Small intestine (tissue), 7 donors: ENCODE measurements at regions not wholly inside any gene's neighbourhood (a gene's known extent, or its start where the extent isn't known, plus 50 kb on each side); places are given as distances from the start of the nearest gene placed in this dataset.

ENCODE experiments used
- DNase-seq, 2 donors: peaks; one replicate each; pipeline versions ENCODE4 v3.0.0 to v3.0.0-alpha.2; 2013
- FAIRE-seq: peaks from 2 replicates; lab custom pipeline; 2012; peaks lifted over from hg19 to GRCh38; lab: Jason Lieb, UNC
- H3K27ac ChIP-seq, 3 donors: one replicate each; pipeline ENCODE4 v1.5.1; 2013; ENCODE audit warnings: low read length in 2 of 3, mild to moderate bottlenecking in 2 of 3, control low read depth in 1 of 3, inconsistent platforms in 1 of 3, low read depth in 1 of 3, moderate library complexity in 1 of 3
- H3K27me3 ChIP-seq, 3 donors: one replicate each; pipeline ENCODE4 v1.6.1; 2013; ENCODE audit warnings: low read length in 3 of 3, inconsistent platforms in 1 of 3; ENCODE audit not compliant: control insufficient read depth in 3 of 3, insufficient read depth in 3 of 3
- H3K36me3 ChIP-seq, 3 donors: one replicate each; pipeline ENCODE4 v1.6.1; 2013; ENCODE audit warnings: low read length in 3 of 3, inconsistent platforms in 1 of 3, low read depth in 1 of 3, mild to moderate bottlenecking in 1 of 3, moderate library complexity in 1 of 3; ENCODE audit not compliant: control insufficient read depth in 3 of 3, insufficient read depth in 2 of 3
- H3K4me1 ChIP-seq, 3 donors: one replicate each; pipeline ENCODE4 v1.6.1; 2013; ENCODE audit warnings: low read length in 2 of 3, inconsistent platforms in 1 of 3, low read depth in 1 of 3, mild to moderate bottlenecking in 1 of 3, moderate library complexity in 1 of 3; ENCODE audit not compliant: control insufficient read depth in 3 of 3, insufficient read depth in 2 of 3
- H3K4me3 ChIP-seq, 3 donors: one replicate each; pipeline ENCODE4 v1.5.1; 2013; ENCODE audit warnings: low read length in 3 of 3, control low read depth in 1 of 3, inconsistent platforms in 1 of 3, low read depth in 1 of 3, mild to moderate bottlenecking in 1 of 3, moderate library complexity in 1 of 3
- H3K9me3 ChIP-seq, 2 donors: one replicate each; pipeline ENCODE4 v1.6.1; 2013; ENCODE audit warnings: low read depth in 1 of 2, low read length in 1 of 2; ENCODE audit not compliant: control insufficient read depth in 2 of 2, insufficient read depth in 1 of 2
- WGBS, 3 donors: extraction: QIAGEN DNeasy Blood & Tissue Kit; methylation state at CpG; one replicate each; pipeline ENCODE4 v1.1.7; 2013; 5-methylcytosine and 5-hydroxymethylcytosine counted together
- donor health status: healthy with polysubstance abuse.
- donor health status: control.
- donor health status: control.
- donor health status: Bipolar disorder and iron deficiency.
- donor health status: healthy.

DNA sequence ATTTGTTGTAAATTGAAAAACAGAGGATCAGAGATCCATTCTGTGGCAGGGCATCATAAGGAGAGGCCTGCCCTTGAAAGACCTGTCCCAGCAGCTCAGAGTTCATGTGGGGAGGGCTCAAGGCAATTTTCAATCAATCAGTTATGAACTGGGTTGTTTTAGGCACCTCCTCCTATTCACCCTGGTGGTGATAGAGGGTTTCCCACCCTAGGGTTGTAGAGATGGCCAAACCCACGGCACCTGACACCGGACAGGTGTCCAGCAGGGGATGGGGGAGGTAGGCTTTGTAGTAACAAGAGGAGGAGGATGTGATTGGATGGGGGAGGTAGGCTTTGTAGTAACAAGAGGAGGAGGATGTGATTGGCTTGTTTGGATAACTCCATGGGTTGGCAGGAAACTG lies 205.7 kb downstream of the SOCS6 start:
- Histone ChIP-seq H3K27me3 (no peaks in the 10 kb centered on the region), H3K4me1 (peaks cover 0 to 8% (median 0%) of the 10 kb centered on the region in 3 donors), H3K36me3 (no peaks in the 10 kb centered on the region), H3K4me3 (no peak overlapping the region), H3K9me3 (no peaks in the 10 kb centered on the region), H3K27ac (no peak overlapping the region)
- DNase-seq, result no peak
- WGBS, 3 donors, result 90 to 97% (median 93%) methylated on average over 2 of the region's 2 CpGs
- no peak for FAIRE-seq

- no peaks in the 10 kb centered on the region for H3K9me3 ChIP-seq
- peaks cover 0 to 16% (median 0%) of the 10 kb centered on the region in 3 donors for H3K4me1 ChIP-seq
- H3K27me3 ChIP-seq, result no peaks in the 10 kb centered on the region
- FAIRE-seq (no peak), DNase-seq (no peak)
- 82 to 90% (median 89%) methylated on average over 9 of the region's 9 CpGs for whole genome bisulfite sequencing, 3 donors
- no peaks in the 10 kb centered on the region for H3K36me3 ChIP-seq
- H3K4me3 ChIP-seq, result no peak overlapping the region
- no peak overlapping the region for H3K27ac ChIP-seq
These were observed 204.6 kb downstream of the SOCS6 start for GRCh38 chr18:70493461-70493860.

- Histone ChIP-seq H3K36me3 (no peaks in the 10 kb centered on the region), H3K4me1 (peaks cover 0 to 16% (median 0%) of the 10 kb centered on the region in 3 donors), H3K27ac (no peak overlapping the region), H3K9me3 (no peaks in the 10 kb centered on the region), H3K27me3 (no peaks in the 10 kb centered on the region), H3K4me3 (no peak overlapping the region)
- FAIRE-seq, result no peak
- DNase-seq, result peak; percentile 67 to 69
- 34 to 54% (median 38%) methylated on average over 4 of the region's 4 CpGs for WGBS, 3 donors
These were observed 203.0 kb downstream of the SOCS6 start for GRCh38 chr18:70491734-70492348.

DNA sequence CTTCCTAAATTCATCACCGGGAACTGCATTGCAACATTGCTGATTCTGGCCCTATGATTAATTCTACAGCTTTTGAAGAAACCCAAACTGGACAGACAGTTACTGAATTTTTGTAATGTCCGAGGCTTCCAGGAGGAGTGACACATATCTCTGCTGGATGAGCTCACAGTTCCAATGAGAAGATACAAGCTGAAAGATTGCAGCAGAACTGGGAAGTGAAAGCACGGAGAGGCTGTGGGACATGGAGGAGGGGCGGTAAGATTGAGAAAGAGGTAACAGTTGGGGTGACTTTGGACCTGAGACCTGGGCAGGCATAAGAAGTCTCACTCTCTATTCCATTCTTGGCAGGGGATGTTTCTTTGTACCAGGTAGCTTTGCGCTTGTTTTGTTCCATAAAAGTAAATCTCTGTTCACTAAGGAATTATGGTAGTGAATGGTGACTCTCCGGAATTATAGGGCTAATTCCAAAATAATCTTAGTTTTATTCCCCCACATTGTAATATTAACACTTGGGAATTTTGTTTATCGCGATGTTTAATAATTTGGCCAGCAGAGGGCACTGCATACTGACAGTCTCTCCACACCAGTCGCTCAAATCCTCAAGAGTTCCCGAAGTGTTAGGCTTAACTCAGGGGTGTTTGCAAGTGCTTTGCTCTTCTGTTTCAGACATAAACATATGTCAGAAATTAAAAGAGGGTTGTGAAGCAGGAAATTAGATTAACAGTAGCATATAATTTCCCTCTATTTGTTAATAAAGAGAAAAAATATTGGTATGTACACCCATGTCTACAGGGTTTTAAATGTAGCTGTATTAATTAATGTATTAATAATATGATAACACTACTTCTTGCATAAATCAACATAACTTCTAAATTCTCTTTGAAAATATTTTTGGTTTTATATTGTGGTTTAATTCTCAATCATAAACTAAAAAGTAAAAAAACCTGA lies 201.4 kb downstream of the SOCS6 start:
- Histone ChIP-seq H3K36me3 (no peaks in the 10 kb centered on the region), H3K9me3 (no peaks in the 10 kb centered on the region), H3K4me3 (peak overlapping the region in 2 of 3 donors; percentile 10 to 22), H3K4me1 (peaks cover 0 to 16% (median 0%) of the 10 kb centered on the region in 3 donors), H3K27ac (peak overlapping the region; percentile 58 to 78 (median 78)), H3K27me3 (no peaks in the 10 kb centered on the region)
- 5 to 15% (median 12%) methylated on average over 10 of the region's 10 CpGs for WGBS, 3 donors
- FAIRE-seq (no peak), DNase-seq (peak; percentile 83 to 87)

DNA sequence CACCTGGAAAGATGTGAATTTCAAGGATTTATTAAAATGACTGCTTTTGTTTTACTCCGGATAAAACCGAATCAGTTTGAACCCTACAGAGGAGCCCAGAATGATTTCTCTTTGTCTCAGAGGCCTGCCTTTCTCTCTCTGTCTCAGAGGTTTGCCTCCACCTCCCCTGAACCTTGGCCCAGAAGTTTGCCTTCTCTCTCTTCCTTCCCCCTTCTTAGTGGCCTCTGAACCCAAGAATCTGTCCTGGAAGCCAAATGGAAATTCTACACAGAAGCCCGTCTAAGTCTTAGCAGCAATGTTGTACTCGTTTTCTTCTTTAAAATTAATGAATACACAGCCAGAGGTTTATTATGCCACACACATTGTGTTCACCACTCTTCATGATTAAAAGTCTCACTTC lies 200.7 kb downstream of the SOCS6 start:
- 10 to 36% (median 20%) methylated on average over 4 of the region's 4 CpGs for WGBS, 3 donors

DNA sequence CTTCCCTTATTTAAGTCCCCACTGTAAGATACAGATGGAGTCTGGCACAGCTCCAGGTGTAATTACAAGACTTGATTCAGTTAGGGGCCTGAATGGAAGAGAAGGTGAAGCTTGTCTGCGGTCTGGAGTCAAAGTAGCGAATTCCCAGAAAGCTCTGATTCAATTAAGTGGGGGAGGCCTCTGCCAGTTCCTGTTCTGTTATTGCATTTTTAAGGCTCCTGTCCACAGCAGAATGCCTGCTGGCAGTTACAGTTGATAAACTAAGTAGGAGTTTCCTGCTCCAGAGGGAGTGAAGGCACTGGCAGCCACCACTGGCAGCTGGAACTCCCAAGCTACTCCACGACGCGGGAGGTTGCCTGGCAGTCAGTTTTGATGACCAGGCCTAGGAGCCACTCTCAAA lies 181.1 kb downstream of the SOCS6 start:
- H3K9me3 ChIP-seq, result no peaks in the 10 kb centered on the region
- no peaks in the 10 kb centered on the region for H3K27me3 ChIP-seq
- H3K27ac ChIP-seq, result no peak overlapping the region
- no peaks in the 10 kb centered on the region for H3K36me3 ChIP-seq
- DNase-seq (peak in 1 of 2 donors; percentile 23), FAIRE-seq (no peak)
- WGBS, 3 donors, result 50 to 58% (median 53%) methylated on average over 5 of the region's 5 CpGs
- no peak overlapping the region for H3K4me3 ChIP-seq
- peaks cover 0 to 2% (median 0%) of the 10 kb centered on the region in 3 donors for H3K4me1 ChIP-seq

More for the DNA sequence above, 200.7 kb downstream of the SOCS6 start:
- DNase-seq (peak; percentile 52 to 72), FAIRE-seq (no peak)
- H3K9me3 ChIP-seq, result no peaks in the 10 kb centered on the region
- H3K27me3 ChIP-seq, result no peaks in the 10 kb centered on the region
- peaks cover 0 to 16% (median 0%) of the 10 kb centered on the region in 3 donors for H3K4me1 ChIP-seq
- peak overlapping the region; percentile 58 to 78 (median 78) for H3K27ac ChIP-seq
- no peaks in the 10 kb centered on the region for H3K36me3 ChIP-seq
- H3K4me3 ChIP-seq, result peak overlapping the region in 2 of 3 donors; percentile 10 to 22

GRCh38 chr18:70468861-70469547 lies 180.2 kb downstream of the SOCS6 start:
- H3K27ac ChIP-seq, result no peak overlapping the region
- peaks cover 0 to 10% (median 0%) of the 10 kb centered on the region in 3 donors for H3K4me1 ChIP-seq
- no peak overlapping the region for H3K4me3 ChIP-seq
- H3K36me3 ChIP-seq, result no peaks in the 10 kb centered on the region
- H3K27me3 ChIP-seq, result no peaks in the 10 kb centered on the region
- no peaks in the 10 kb centered on the region for H3K9me3 ChIP-seq
- DNase-seq, result no peak
- 64 to 84% (median 78%) methylated on average over 5 of the region's 5 CpGs for WGBS, 3 donors
- no peak for FAIRE-seq
